SK-N-SH (cell line): ENCODE measurements at regions not wholly inside any gene's neighbourhood (a gene's known extent, or its start where the extent isn't known, plus 50 kb on each side); places are given as distances from the start of the nearest gene placed in this dataset.

Experiments used
- CTCF ChIA-PET: fragments of 300-600, 350-600 bp; formaldehyde crosslinking; extraction: SDS; loops from one replicate; lab custom pipeline; 2021; lab: Yijun Ruan, JAX
- POLR2A ChIA-PET: fragments of 350-600 bp; sonication (Branson Sonifier 250); formaldehyde crosslinking; extraction: SDS; loops from one replicate; lab custom pipeline; 2020; ENCODE audit warnings: antibody characterized with exemption, inconsistent platforms; lab: Yijun Ruan, JAX
- DNase-seq: peaks from one replicate; pipeline ENCODE4 v3.0.0; 2012
- H2AFZ ChIP-seq: fragments of 200-600 bp; sonication (generic); 2 replicates; pipeline ENCODE4 v1.8.1; 2016; ENCODE audit warnings: antibody characterized with exemption, mild to moderate bottlenecking, low read depth
- H3F3A ChIP-seq: fragments of 200-600 bp; sonication (generic); replicated peaks from 2 replicates; pipeline ENCODE3; 2016; ENCODE audit warnings: antibody characterized with exemption, mild to moderate bottlenecking; ENCODE audit not compliant: insufficient read depth
- H3K27ac ChIP-seq, 2 experiments: fragments of 200-500 bp in 1 of 2; fragments of 200-600 bp in 1 of 2; sonication (Bioruptor generic) in 1 of 2; sonication (generic), shearing (Covaris generic) in 1 of 2; 2 replicates each; pipeline versions ENCODE4 v1.5.1 to v1.6.1; 2014 to 2016; ENCODE audit warnings: low read depth in 2 of 2, inconsistent platforms in 1 of 2, low read length in 1 of 2, mild to moderate bottlenecking in 1 of 2, mixed read lengths in 1 of 2
- H3K27me3 ChIP-seq: fragments of 200-600 bp; sonication (generic), shearing (Covaris generic); 2 replicates; pipeline ENCODE4 v1.6.1; 2016; ENCODE audit warnings: mixed run types; ENCODE audit not compliant: insufficient read depth
- H3K36me3 ChIP-seq, 2 experiments: fragments of 200-500 bp in 1 of 2; fragments of 200-600 bp in 1 of 2; sonication (Bioruptor generic) in 1 of 2; sonication (generic) in 1 of 2; replicated peaks in 1 of 2; 2 replicates each; pipeline versions ENCODE3 to v1.5.1; 2014 to 2016; ENCODE audit warnings: low read length in 1 of 2, mild to moderate bottlenecking in 1 of 2; ENCODE audit not compliant: insufficient read depth in 2 of 2, control insufficient read depth in 1 of 2
- H3K4me1 ChIP-seq, 2 experiments: fragments of 200-500 bp in 1 of 2; fragments of 200-600 bp in 1 of 2; sonication (Bioruptor generic) in 1 of 2; sonication (generic), shearing (Covaris generic) in 1 of 2; 2 replicates each; pipeline versions ENCODE4 v1.5.1 to v1.6.1; 2014 to 2016; ENCODE audit warnings: low read depth in 1 of 2, low read length in 1 of 2, mixed run types in 1 of 2; ENCODE audit not compliant: insufficient read depth in 2 of 2, control insufficient read depth in 1 of 2
- H3K4me2 ChIP-seq: fragments of 200-600 bp; sonication (generic), shearing (Covaris generic); 2 replicates; pipeline ENCODE4 v1.6.1; 2017; ENCODE audit warnings: mixed run types
- H3K4me3 ChIP-seq, 2 experiments: fragments of 200-500 bp in 1 of 2; fragments of 200-600 bp in 1 of 2; sonication (Bioruptor generic) in 1 of 2; sonication (generic), shearing (Covaris generic) in 1 of 2; 2 replicates each; pipeline versions ENCODE4 v1.5.1 to v1.8.1; 2014 to 2016; ENCODE audit warnings: low read depth in 2 of 2, inconsistent platforms in 1 of 2, low read length in 1 of 2, mild to moderate bottlenecking in 1 of 2, mixed read lengths in 1 of 2, moderate library complexity in 1 of 2
- H3K79me2 ChIP-seq: fragments of 200-600 bp; sonication (generic); 2 replicates; pipeline ENCODE4 v1.8.1; 2017; ENCODE audit warnings: mild to moderate bottlenecking; ENCODE audit not compliant: insufficient read depth
- H3K9ac ChIP-seq: fragments of 200-600 bp; sonication (generic); 2 replicates; pipeline ENCODE4 v1.6.1; 2017; ENCODE audit warnings: mixed run types
- H3K9me2 ChIP-seq: fragments of 200-600 bp; sonication (generic); 2 replicates; pipeline ENCODE4 v1.6.1; 2017; ENCODE audit warnings: mixed run types
- H3K9me3 ChIP-seq: fragments of 200-600 bp; sonication (generic); 2 replicates; pipeline ENCODE4 v1.6.1; 2017; ENCODE audit warnings: mixed run types, mild to moderate bottlenecking, moderate library complexity
- H4K20me1 ChIP-seq: fragments of 200-600 bp; sonication (generic); 2 replicates; pipeline ENCODE4 v1.6.1; 2017; ENCODE audit warnings: mild to moderate bottlenecking, mixed run types; ENCODE audit not compliant: insufficient read depth
- CHD2 ChIP-seq: fragments of 150-350 bp; IDR thresholded peaks from 2 replicates; pipeline ENCODE4 v1.6.1; 2018; ENCODE audit warnings: low read length; ENCODE audit not compliant: partially characterized antibody
- ELF1 ChIP-seq: IDR thresholded peaks from 2 replicates; pipeline ENCODE4 v1.4.0; 2012
- EP300 ChIP-seq, 2 experiments: IDR thresholded peaks; 2 replicates each; pipeline versions ENCODE4 v1.4.0 to v1.6.1; 2012; ENCODE audit warnings: borderline replicate concordance in 1 of 2, low read depth in 1 of 2, low read length in 1 of 2
- GABPA ChIP-seq: IDR thresholded peaks from 2 replicates; pipeline ENCODE4 v1.4.0; 2012; ENCODE audit warnings: low read depth, mild to moderate bottlenecking
- GATA2 ChIP-seq: sonication (generic); formaldehyde crosslinking; IDR thresholded peaks from 2 replicates; pipeline ENCODE4 v1.5.0; 2020; ENCODE audit warnings: mild to moderate bottlenecking, missing genetic modification reagents
- MXI1 ChIP-seq: IDR thresholded peaks from 2 replicates; pipeline ENCODE4 v1.6.1; 2012; ENCODE audit warnings: mild to moderate bottlenecking, low read depth, low read length, improper control_type of control experiment
- NFIC ChIP-seq: IDR thresholded peaks from 2 replicates; pipeline ENCODE4 v1.4.0; 2012; ENCODE audit warnings: borderline replicate concordance
- POLR2AphosphoS5 ChIP-seq: IDR thresholded peaks from 2 replicates; pipeline ENCODE4 v1.6.1; 2012; ENCODE audit warnings: low read depth, low read length
- RAD21 ChIP-seq: IDR thresholded peaks from 2 replicates; pipeline ENCODE4 v1.6.1; 2012; ENCODE audit warnings: mild to moderate bottlenecking, low read length
- TCF12 ChIP-seq: IDR thresholded peaks from 2 replicates; pipeline ENCODE4 v1.4.0; 2012
- TEAD4 ChIP-seq: IDR thresholded peaks from 2 replicates; pipeline ENCODE4 v1.4.0; 2012; ENCODE audit warnings: mild to moderate bottlenecking, borderline replicate concordance; ENCODE audit not compliant: insufficient read depth
- YY1 ChIP-seq: IDR thresholded peaks from 2 replicates; pipeline ENCODE4 v1.4.0; 2012; ENCODE audit warnings: low read depth, mild to moderate bottlenecking
- WGBS: methylation state at CpG from one replicate; pipeline ENCODE4 v1.1.6; 2017; ENCODE audit warnings: low lambda C conversion rate; 5-methylcytosine and 5-hydroxymethylcytosine counted together
- TF ChIP-seq, protein P1 (sequence below): IDR thresholded peaks from 2 replicates; pipeline ENCODE4 v1.6.1; 2012; ENCODE audit warnings: mild to moderate bottlenecking, low read depth, low read length, moderate library complexity
- TF ChIP-seq, protein P2 (sequence below): fragments of 150-350 bp; IDR thresholded peaks from 2 replicates; pipeline ENCODE4 v1.6.1; 2017; ENCODE audit warnings: antibody characterized with exemption, low read length, low read depth, borderline replicate concordance

DNA sequence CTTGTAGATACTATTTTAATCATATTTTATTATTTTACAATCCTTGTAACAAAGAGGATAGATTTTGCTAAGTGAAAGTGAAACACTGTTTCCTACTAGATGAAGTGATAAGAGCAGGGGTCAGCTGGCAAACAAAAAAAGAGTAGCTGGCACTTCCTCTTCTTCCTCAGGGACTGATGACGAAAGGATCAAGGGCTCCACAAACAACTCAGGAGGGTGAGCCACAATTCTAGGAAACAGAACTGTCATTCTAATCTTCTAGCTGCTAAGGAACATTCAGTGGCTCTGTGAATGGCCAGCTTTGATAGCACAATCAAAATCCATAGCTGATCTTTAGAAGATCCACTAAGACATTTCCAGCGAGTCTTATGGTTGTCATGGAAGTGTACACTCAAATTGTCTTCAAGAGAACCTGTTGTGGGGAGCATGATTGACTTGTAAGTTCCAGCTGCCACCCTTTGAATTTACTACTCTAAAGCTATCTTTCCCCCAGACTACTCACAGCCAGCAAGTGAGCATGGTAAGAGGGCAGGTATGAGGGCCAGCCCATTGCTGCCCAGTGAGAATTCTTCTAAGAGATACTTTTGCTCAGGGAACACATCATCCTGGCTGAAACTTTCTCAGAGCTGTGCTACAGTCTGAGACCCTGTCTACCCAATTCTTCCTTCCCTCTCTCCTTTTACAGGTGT is 275.7 kb upstream of the RASGEF1B start:
- POLR2A ChIA-PET = no interaction called here
- TF ChIP-seq, protein P1, sequence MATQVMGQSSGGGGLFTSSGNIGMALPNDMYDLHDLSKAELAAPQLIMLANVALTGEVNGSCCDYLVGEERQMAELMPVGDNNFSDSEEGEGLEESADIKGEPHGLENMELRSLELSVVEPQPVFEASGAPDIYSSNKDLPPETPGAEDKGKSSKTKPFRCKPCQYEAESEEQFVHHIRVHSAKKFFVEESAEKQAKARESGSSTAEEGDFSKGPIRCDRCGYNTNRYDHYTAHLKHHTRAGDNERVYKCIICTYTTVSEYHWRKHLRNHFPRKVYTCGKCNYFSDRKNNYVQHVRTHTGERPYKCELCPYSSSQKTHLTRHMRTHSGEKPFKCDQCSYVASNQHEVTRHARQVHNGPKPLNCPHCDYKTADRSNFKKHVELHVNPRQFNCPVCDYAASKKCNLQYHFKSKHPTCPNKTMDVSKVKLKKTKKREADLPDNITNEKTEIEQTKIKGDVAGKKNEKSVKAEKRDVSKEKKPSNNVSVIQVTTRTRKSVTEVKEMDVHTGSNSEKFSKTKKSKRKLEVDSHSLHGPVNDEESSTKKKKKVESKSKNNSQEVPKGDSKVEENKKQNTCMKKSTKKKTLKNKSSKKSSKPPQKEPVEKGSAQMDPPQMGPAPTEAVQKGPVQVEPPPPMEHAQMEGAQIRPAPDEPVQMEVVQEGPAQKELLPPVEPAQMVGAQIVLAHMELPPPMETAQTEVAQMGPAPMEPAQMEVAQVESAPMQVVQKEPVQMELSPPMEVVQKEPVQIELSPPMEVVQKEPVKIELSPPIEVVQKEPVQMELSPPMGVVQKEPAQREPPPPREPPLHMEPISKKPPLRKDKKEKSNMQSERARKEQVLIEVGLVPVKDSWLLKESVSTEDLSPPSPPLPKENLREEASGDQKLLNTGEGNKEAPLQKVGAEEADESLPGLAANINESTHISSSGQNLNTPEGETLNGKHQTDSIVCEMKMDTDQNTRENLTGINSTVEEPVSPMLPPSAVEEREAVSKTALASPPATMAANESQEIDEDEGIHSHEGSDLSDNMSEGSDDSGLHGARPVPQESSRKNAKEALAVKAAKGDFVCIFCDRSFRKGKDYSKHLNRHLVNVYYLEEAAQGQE = no peak
- TF ChIP-seq GATA2 (CRISPR knock-in tag) (no peak), TCF12 (no peak), ELF1 (no peak), CHD2 (no peak), POLR2AphosphoS5 (no peak), TEAD4 (no peak)
- TF ChIP-seq, protein P2, sequence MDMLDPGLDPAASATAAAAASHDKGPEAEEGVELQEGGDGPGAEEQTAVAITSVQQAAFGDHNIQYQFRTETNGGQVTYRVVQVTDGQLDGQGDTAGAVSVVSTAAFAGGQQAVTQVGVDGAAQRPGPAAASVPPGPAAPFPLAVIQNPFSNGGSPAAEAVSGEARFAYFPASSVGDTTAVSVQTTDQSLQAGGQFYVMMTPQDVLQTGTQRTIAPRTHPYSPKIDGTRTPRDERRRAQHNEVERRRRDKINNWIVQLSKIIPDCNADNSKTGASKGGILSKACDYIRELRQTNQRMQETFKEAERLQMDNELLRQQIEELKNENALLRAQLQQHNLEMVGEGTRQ = no peak
- TF ChIP-seq, all 33 proteins: peak for 0
- no peaks in the 10 kb centered on the region for H3K9me2 ChIP-seq
- CTCF ChIA-PET = no interaction called here
- DNase-seq = no peak
- H4K20me1 ChIP-seq = no peaks in the 10 kb centered on the region
- H3K27ac ChIP-seq = no peak overlapping the region
- no peak overlapping the region for H3K9ac ChIP-seq
- no peak overlapping the region for H3K4me2 ChIP-seq
- no peak overlapping the region for H3K4me3 ChIP-seq
- H3K36me3 ChIP-seq = no peaks in the 10 kb centered on the region
- no peak overlapping the region for H2AFZ ChIP-seq
- no peaks in the 10 kb centered on the region for H3K27me3 ChIP-seq
- no peaks in the 10 kb centered on the region for H3K4me1 ChIP-seq
- H3K79me2 ChIP-seq = no peaks in the 10 kb centered on the region
- H3K9me3 ChIP-seq = no peaks in the 10 kb centered on the region
- H3F3A ChIP-seq = no peaks in the 10 kb centered on the region
- WGBS = 0% methylated on average over 2 of the region's 2 CpGs

DNA sequence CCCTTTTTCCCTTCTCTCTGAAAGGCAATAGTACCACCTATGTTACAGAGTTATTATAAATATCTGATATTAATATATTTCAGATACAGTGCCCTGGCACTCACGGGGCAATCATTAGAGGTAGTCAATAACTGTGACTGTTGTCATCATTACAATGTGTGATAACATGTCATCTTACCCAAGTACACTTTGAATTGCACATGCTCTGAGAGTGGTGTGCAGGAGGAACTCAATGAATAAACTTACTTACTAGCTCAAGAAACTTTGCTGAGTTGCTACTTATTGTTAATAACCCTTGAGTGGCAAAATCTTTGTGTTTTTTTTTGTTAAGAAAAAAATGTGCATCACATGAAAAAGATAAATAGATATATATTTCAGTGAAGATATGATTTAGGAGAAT is 275.1 kb upstream of the RASGEF1B start:
- no peak overlapping the region for H3K4me3 ChIP-seq
- H3K9ac ChIP-seq = no peak overlapping the region
- no peaks in the 10 kb centered on the region for H3K9me2 ChIP-seq
- WGBS = 0% methylated on average over 1 of the region's 1 CpG
- no peak for DNase-seq
- no peaks in the 10 kb centered on the region for H3F3A ChIP-seq
- no peaks in the 10 kb centered on the region for H3K79me2 ChIP-seq
- POLR2A ChIA-PET = no interaction called here
- H3K36me3 ChIP-seq = no peaks in the 10 kb centered on the region
- H3K27me3 ChIP-seq = no peaks in the 10 kb centered on the region
- no peaks in the 10 kb centered on the region for H3K4me1 ChIP-seq
- no peak overlapping the region for H2AFZ ChIP-seq
- no peak overlapping the region for H3K4me2 ChIP-seq
- H3K9me3 ChIP-seq = no peaks in the 10 kb centered on the region
- TF ChIP-seq NFIC (no peak), YY1 (no peak), RAD21 (no peak), ELF1 (no peak), EP300 (IDR thresholded peaks at IDR 0.05; ENCODE audit: borderline replicate concordance in 1 of 2, low read depth in 1 of 2, low read length in 1 of 2) (no peak), MXI1 (no peak), GABPA (no peak)
- no peaks in the 10 kb centered on the region for H4K20me1 ChIP-seq
- no peak overlapping the region for H3K27ac ChIP-seq
- CTCF ChIA-PET = no interaction called here
